SKM-1 treated with dmso at 0.1 percent for 144 hours (cell line): ENCODE measurements at regions not wholly inside any gene's neighbourhood (a gene's known extent, or its start where the extent isn't known, plus 50 kb on each side); places are given as distances from the start of the nearest gene placed in this dataset.

ENCODE experiments used
- DNase-seq: peaks from one replicate; lab custom pipeline; 2025; ENCODE audit not compliant: unreplicated experiment; lab: John Stamatoyannopoulos, UW

GRCh38 chr16:62565706-62566105, 529.5 kb upstream of the CDH8 start:
- no peak for DNase-seq

- no peak for DNase-seq
These were observed 528.1 kb upstream of the CDH8 start for GRCh38 chr16:62564291-62564690.

- no peak for DNase-seq
These were observed 525.9 kb upstream of the CDH8 start for GRCh38 chr16:62562121-62562520.

DNA sequence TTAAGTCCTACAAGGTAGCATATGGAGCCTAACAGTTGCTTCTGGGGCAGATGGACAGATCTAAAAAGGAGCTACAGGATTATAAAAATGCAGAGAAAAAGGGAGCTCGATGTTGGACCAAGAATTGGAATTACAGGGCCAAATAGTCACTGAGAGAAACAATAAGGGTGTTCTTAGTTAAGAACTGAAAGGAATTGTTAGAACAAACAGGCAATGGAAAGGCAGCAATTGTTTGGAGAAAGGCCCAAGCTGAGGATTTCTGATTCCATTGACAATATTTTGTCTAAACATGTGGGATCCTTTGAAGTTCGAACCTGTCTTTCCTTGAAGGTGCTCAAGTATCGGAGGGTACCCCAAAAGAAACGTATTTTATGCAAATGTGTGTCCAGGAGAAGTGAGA, 513.6 kb upstream of the CDH8 start:
- DNase-seq = no peak

DNA sequence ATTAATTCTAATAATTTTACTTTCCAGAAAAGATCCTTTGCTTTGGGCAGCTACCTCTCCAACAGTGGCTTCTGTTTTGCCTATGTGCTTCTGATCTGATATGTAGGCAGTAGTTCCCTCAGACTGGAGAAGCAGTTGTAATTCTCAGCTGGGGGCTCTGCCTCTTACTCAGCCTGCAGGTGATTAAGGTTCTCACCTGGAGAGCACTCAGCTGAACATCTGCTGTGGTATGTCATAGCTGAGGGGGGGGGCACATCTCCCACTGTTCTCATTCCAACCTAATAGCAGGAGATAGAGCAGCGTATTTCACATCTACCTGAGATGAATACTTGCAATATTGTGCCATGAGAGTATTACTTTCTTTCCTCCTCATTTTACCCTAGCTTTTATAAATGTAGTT, 511.9 kb upstream of the CDH8 start:
- DNase-seq = no peak

GRCh38 chr16:62546701-62547100, 510.5 kb upstream of the CDH8 start:
- DNase-seq = no peak

DNA sequence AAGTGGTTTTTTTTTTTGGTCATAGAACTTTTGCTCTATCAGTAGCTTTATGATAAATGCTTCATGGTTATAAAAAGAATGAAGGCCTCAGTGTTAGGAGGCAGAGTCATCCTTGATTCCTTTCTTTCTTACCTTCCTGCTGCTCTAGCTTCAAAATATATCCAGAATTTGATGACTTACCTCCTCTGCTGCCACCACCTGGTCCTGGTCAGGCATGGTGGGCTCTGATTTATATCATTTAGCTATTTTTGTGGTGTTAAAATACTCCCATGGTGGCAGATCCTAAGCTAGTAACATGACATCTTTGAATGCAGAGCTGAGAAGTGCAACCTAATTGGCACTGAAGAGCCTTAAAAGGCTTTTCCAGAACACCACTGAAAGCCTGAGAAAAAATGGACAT, 508.8 kb upstream of the CDH8 start:
- DNase-seq = no peak

- DNase-seq = no peak
These were observed 507.3 kb upstream of the CDH8 start for GRCh38 chr16:62543516-62543915.

GRCh38 chr16:62539657-62540056, 503.4 kb upstream of the CDH8 start:
- DNase-seq = no peak

- DNase-seq = no peak
These were observed 494.2 kb upstream of the CDH8 start for GRCh38 chr16:62530426-62530825.

GRCh38 chr16:62516001-62516400, 479.8 kb upstream of the CDH8 start:
- DNase-seq = no peak

GRCh38 chr16:62503073-62503472, 466.8 kb upstream of the CDH8 start:
- DNase-seq = no peak

DNA sequence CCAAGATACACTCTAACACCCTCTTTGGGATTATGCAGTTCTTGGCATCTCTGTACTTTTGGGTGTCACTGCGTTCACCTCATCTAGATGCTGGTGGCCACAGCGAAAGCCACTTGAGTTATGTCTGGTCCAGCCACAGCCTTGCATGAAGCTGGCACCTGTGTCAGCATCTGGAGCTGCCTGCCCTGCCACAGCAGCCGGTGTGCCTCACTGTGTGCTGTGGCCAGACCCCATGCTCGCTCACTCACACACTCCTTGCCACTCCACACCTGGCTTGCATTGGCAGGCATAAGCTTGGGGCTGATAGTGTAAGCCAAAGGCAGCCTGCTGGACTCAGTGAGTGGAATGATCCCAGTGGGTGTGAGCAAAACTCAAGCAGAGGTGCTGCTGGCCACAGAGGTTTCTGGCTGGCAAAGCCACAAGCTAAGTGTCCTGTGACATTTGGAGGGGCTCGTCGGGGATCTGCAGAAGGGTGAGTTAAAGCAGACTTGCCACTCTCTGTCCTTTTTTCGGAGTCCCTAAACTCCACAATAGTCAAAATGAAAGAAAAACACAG, 442.7 kb upstream of the CDH8 start:
- no peak for DNase-seq

DNA sequence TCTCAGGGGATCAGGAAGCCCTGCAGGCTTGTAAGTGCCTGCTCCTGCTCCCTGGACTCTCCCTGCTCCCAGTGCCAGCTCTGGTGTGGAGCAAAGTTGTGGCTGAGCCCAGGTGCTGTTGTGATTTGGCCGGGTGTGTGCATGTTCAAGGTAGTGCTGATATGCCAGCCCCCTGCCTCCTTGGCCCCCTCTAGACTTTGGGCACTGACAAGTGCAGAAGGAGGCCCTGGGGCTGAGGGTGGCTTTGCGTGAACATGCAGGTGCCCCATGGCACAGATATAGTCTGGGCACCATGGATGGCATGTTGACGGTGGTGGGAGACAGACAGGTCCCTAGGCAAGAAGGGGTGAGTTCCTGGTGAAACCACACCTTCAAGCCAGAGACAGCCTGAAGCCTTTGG, 441.6 kb upstream of the CDH8 start:
- DNase-seq = no peak

DNA sequence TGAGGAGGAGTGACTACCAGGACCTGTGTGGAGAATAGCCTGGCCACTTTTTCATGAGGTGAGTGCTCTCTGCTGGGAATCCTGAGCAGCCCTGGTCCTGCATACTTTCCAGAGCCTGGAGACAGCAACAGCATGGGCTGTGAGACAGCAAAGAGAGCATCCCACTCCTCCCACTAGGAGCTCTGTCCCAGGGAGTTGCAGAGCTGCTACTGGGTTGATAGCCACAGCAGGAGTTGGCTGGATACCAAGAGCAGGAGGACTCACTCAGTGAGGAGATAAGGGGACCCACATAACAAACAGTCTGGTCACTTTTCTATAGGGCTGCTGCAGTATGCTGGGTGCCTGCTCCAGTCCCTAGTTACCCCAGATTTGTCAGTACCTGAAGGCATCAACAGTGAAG, 439.3 kb upstream of the CDH8 start:
- no peak for DNase-seq

DNA sequence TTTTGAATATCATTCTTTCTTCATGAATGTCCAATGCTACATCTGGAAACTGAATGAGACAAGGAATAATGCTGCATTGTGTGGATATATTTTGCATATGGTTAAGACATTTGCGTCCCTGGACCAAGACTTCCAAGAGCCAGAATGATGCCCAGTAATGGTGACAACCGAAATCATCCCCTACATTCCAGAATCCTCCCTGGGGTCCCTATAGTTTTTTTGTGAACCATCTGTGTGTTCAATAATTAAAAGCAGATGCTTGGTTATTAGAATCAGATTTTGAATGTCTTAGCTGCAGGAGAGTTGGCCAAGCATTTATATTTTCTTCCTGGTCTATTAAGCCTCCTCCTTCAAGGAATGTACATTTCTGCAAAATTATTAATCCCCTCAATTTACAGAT, 426.7 kb upstream of the CDH8 start:
- DNase-seq = no peak

DNA sequence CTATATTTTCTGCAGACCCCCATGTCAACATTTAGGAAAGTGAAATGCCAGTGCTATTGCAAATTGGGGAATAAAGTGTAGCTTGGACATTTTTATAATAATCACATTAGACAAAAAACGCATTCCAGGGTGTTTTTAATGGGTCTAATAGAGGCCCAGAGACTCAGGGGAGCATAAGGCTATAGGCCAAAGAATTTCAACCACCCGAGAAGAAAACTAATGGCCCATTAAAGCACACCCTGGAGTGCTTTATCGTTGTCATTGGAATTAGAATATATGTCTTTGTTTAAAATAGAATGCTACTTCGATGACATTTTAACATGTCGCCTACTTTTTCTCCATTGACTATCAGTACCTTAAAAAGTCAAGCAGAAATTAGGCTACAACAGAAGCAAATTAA, 414.1 kb upstream of the CDH8 start:
- DNase-seq = no peak

DNA sequence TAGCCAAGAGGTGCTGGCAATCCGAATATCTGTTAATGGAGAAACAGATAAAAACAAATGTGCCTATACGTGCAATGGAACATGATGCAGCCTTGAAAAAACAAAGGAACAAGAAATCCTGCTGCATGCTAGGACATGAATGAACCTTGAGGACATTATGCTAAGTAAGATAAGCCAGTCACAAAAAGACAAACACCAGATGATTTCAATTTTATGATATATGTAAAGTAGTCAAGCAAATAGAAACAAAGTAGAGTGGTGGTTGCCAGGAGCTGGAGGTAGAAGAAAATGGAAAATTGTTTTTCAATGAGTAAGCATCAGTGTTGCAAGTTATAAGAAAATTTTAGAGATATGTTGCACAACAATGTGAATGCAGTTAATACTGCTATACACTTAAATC, 409.7 kb upstream of the CDH8 start:
- DNase-seq = no peak

- no peak for DNase-seq
These were observed 388.0 kb upstream of the CDH8 start for GRCh38 chr16:62424206-62424605.

DNA sequence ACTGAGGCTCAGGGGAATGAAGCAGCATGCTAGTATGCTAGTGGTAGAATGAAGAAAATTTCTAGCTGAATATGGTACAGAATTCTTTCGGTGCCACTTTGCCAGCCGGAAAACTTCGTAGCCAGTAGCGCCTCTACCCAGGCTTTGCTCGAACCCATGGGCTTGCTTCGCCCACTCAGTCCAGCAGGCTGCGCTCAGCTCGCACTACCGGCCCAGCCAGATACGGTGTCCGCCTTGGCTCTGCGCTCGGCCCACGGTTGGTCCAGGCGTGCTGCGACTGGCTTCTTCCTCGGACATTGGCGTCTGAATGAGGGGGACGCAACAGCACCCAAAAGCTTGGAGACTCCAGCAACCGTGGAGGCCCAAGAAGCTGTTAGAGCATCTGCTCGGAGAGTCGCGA, 372.5 kb upstream of the CDH8 start:
- DNase-seq = no peak

- no peak for DNase-seq
These were observed 370.1 kb upstream of the CDH8 start for GRCh38 chr16:62406387-62406786.

DNA sequence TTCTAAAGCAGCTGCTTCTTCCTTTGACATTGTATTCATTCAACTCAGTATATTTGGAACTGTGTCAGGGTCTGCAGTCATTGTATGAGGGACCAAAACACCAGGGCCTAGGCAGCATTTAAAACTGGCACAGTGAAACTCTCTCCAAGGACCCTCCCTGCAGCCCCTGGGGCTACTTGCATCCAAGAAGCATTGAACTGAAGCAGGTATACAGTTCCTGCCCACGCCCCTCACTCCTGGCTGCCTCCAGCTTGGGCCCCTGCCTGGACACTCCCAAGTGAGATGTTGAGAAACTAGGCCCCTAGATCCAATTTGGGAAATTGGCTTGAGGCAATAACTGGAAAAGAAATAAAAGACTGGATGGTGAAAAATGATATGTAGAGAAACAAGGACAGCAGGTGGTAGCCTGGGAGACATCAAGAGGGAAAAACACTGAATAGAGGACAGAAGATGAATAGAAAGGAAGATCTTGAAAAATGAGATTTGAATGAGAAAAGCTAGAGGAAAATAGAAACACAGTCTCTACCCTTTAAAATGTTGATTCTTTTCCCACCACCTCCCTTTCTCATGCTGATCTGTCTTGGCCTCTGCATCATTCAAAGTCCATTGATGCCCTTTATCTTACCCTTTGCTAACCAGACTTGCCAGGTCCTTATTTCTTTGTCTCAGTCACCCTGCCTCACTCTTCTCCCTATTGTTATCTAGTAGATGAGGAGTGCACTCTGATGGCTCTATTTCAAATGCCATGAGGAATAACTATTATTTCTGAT, 368.8 kb upstream of the CDH8 start:
- DNase-seq = no peak

DNA sequence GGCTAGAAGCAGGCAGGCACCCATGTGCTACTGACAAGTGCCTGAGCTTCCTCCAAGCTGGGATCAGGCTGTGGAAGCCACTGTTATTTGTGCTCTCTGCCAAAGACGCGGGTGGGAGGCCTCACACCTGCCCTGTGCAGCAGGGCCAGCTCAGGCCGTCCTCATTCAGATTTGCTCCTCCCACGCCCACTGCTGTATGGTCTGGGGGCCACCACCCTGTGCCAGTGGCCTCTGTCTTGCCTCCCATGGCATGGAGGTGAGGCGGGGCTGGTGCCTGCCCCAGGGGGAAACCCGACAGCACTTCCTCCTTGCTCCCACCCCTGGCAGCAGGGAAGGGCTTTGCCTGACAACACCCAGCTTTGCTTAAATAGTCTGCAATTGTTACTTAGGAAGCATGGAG, 356.5 kb upstream of the CDH8 start:
- no peak for DNase-seq
